ENCODE measurements at regions not wholly inside any gene's neighbourhood (a gene's known extent, or its start where the extent isn't known, plus 50 kb on each side); places are given as distances from the start of the nearest gene placed in this dataset.

DNA sequence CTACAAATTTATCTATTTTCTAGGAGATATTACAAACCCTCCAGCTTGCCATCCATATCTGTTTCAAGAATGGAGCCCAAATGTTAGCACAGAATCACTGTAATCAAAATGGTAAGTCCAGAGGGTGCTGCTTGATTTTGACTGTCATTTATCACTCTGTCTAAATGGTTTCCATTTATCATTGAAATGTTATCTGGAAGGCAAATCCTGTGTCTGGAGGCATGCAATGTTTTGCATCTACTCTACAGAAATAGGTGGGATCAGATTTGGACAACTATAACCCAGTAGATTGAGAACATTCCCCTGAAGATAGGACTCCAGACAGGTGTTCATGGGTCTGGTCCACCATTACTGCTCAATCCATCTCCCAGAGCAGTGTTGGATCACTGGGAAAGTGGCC lies 128.7 kb downstream of the MAIP1 start:
- H3K9me1 ChIP-seq (replicated peaks; ENCODE audit: control insufficient read depth, extremely low read depth, insufficient read depth, low read length), result no peaks in the 10 kb centered on the region
- ChIA-PET POLR2A (no interaction called here), CTCF (no interaction called here)
- no peak overlapping the region for H3K4me3 ChIP-seq (replicated peaks in 1 of 3; ENCODE audit: insufficient read depth in 1 of 3, low read depth in 1 of 3, low read length in 3 of 3)
- no peaks in the 10 kb centered on the region for H3K4me1 ChIP-seq (ENCODE audit: control insufficient read depth, extremely low read depth, insufficient read depth, low read length)
- H4K20me1 ChIP-seq (replicated peaks; ENCODE audit: control insufficient read depth, extremely low read depth, insufficient read depth, low read length), result no peaks in the 10 kb centered on the region
- DNase-seq (ENCODE audit: low read depth, low spot score) (no peak), FAIRE-seq (no peak)
- no peak overlapping the region for H3K9ac ChIP-seq (replicated peaks; ENCODE audit: extremely low read depth, insufficient read depth, low read length)
- no peak for TF ChIP-seq FOS (IDR thresholded peaks at IDR 0.05; ENCODE audit: borderline replicate concordance, insufficient read depth, low read length)
- dilution Hi-C loops (cut with MboI; ENCODE audit: extremely low pct_ligation_motif_present, low sequenced_read_pairs) (no loop called here), intact Hi-C loops (cut with micrococcal nuclease) (no loop called here)
- H3K79me2 ChIP-seq (ENCODE audit: control insufficient read depth, insufficient read depth, low read length), result no peaks in the 10 kb centered on the region
- peaks cover 0 to 2% of the 10 kb centered on the region in 2 experiments for H3K27me3 ChIP-seq (ENCODE audit: control insufficient read depth in 2 of 2, insufficient read depth in 2 of 2, low read length in 2 of 2)
- H3K36me3 ChIP-seq (ENCODE audit: control insufficient read depth in 2 of 2, extremely low read depth in 1 of 2, insufficient read depth in 2 of 2, low read length in 2 of 2), result no peaks in the 10 kb centered on the region
- H3K9me3 ChIP-seq (replicated peaks; ENCODE audit: control insufficient read depth, insufficient read depth, low read length), result no peaks in the 10 kb centered on the region
- no peak overlapping the region for H3K27ac ChIP-seq (ENCODE audit: insufficient read depth, low read depth, low read length)
- no peak overlapping the region for H3K4me2 ChIP-seq (ENCODE audit: insufficient read depth, low read length)
- H2AFZ ChIP-seq (ENCODE audit: low read depth, low read length), result no peak overlapping the region
- BruUV-seq (replicated peaks), result no TSS peak

GRCh38 chr2:200086911-200087310 lies 131.5 kb downstream of the MAIP1 start:
- CTCF ChIA-PET, result no interaction called here
- FAIRE-seq (no peak), DNase-seq (ENCODE audit: low read depth, low spot score) (no peak)
- peaks cover 0 to 3% of the 10 kb centered on the region in 2 experiments for H3K27me3 ChIP-seq (ENCODE audit: control insufficient read depth in 2 of 2, insufficient read depth in 2 of 2, low read length in 2 of 2)
- H3K4me1 ChIP-seq (ENCODE audit: control insufficient read depth, extremely low read depth, insufficient read depth, low read length), result no peaks in the 10 kb centered on the region
- no peak overlapping the region for H2AFZ ChIP-seq (ENCODE audit: low read depth, low read length)
- H3K79me2 ChIP-seq (ENCODE audit: control insufficient read depth, insufficient read depth, low read length), result no peaks in the 10 kb centered on the region
- H3K9me3 ChIP-seq (replicated peaks; ENCODE audit: control insufficient read depth, insufficient read depth, low read length), result no peaks in the 10 kb centered on the region
- no TSS peak for BruUV-seq (replicated peaks)
- TF ChIP-seq POLR2AphosphoS5 (IDR thresholded peaks at IDR 0.05; ENCODE audit: insufficient read depth, low read depth, low read length), result no peak
- no peak for TF ChIP-seq MYC (IDR thresholded peaks at IDR 0.05; ENCODE audit: low read depth, low read length)
- no peak for TF ChIP-seq EZH2 (IDR thresholded peaks at IDR 0.05; ENCODE audit: borderline replicate concordance, low read depth, low read length, severe bottlenecking)
- no peak for TF ChIP-seq CTCF (IDR thresholded peaks at IDR 0.05; ENCODE audit: extremely low read depth in 1 of 2, insufficient read depth in 1 of 2, low read depth in 1 of 2, low read length in 2 of 2)
- no peak for TF ChIP-seq POLR2A (IDR thresholded peaks at IDR 0.05; ENCODE audit: low read depth, low read length)
- TF ChIP-seq, protein P1, sequence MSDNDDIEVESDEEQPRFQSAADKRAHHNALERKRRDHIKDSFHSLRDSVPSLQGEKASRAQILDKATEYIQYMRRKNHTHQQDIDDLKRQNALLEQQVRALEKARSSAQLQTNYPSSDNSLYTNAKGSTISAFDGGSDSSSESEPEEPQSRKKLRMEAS (IDR thresholded peaks at IDR 0.05; ENCODE audit: insufficient read depth, insufficient read length), result no peak
- no peak for TF ChIP-seq GATA2 (IDR thresholded peaks at IDR 0.05; ENCODE audit: insufficient read depth, insufficient read length, low read depth, low read length)
- TF ChIP-seq JUN (IDR thresholded peaks at IDR 0.05; ENCODE audit: borderline replicate concordance, insufficient read depth, insufficient read length, low read depth), result no peak
- no peak for TF ChIP-seq FOS (IDR thresholded peaks at IDR 0.05; ENCODE audit: borderline replicate concordance, insufficient read depth, low read length)
- no peaks in the 10 kb centered on the region for H3K36me3 ChIP-seq (ENCODE audit: control insufficient read depth in 2 of 2, extremely low read depth in 1 of 2, insufficient read depth in 2 of 2, low read length in 2 of 2)
- no peaks in the 10 kb centered on the region for H4K20me1 ChIP-seq (replicated peaks; ENCODE audit: control insufficient read depth, extremely low read depth, insufficient read depth, low read length)
- intact Hi-C loops (cut with micrococcal nuclease) (no loop called here), dilution Hi-C loops (cut with MboI; ENCODE audit: extremely low pct_ligation_motif_present, low sequenced_read_pairs) (no loop called here)
- POLR2A ChIA-PET, result no interaction called here
- no peak overlapping the region for H3K27ac ChIP-seq (ENCODE audit: insufficient read depth, low read depth, low read length)
- no peak overlapping the region for H3K4me2 ChIP-seq (ENCODE audit: insufficient read depth, low read length)
- no peaks in the 10 kb centered on the region for H3K9me1 ChIP-seq (replicated peaks; ENCODE audit: control insufficient read depth, extremely low read depth, insufficient read depth, low read length)
- no peak overlapping the region for H3K9ac ChIP-seq (replicated peaks; ENCODE audit: extremely low read depth, insufficient read depth, low read length)
- H3K4me3 ChIP-seq (replicated peaks in 1 of 3; ENCODE audit: insufficient read depth in 1 of 3, low read depth in 1 of 3, low read length in 3 of 3), result no peak overlapping the region

Data from endothelial cell of umbilical vein (primary cell).